ENCODE measurements at regions not wholly inside any gene's neighbourhood (a gene's known extent, or its start where the extent isn't known, plus 50 kb on each side); places are given as distances from the start of the nearest gene placed in this dataset.

- no peak overlapping the region for H3K4me3 ChIP-seq (ENCODE audit: low read depth, low read length)
- H3K27ac ChIP-seq (ENCODE audit: low read depth, low read length) = no peak overlapping the region
- no peaks in the 10 kb centered on the region for H3K27me3 ChIP-seq (ENCODE audit: control insufficient read depth, insufficient read depth, low read length)
- no peak for DNase-seq (ENCODE audit: low read depth, low spot score)
- POLR2A ChIA-PET = no interaction called here
- peaks cover 14% of the 10 kb centered on the region for H3K9me3 ChIP-seq (ENCODE audit: control insufficient read depth, insufficient read depth, low read length)
- TF ChIP-seq CTCF (IDR thresholded peaks at IDR 0.05; ENCODE audit: low read depth, low read length) = no peak
- CTCF ChIA-PET = no interaction called here
Observed at GRCh38 chr18:65363911-65364632, 386.7 kb upstream of the CDH7 start.

GRCh38 chr18:65363011-65363410 is 387.8 kb upstream of the CDH7 start:
- no peak overlapping the region for H3K4me3 ChIP-seq (ENCODE audit: low read depth, low read length)
- DNase-seq (ENCODE audit: low read depth, low spot score) = no peak
- CTCF ChIA-PET = no interaction called here
- H3K9me3 ChIP-seq (ENCODE audit: control insufficient read depth, insufficient read depth, low read length) = peaks cover 15% of the 10 kb centered on the region
- POLR2A ChIA-PET = no interaction called here
- H3K27ac ChIP-seq (ENCODE audit: low read depth, low read length) = no peak overlapping the region
- TF ChIP-seq CTCF (IDR thresholded peaks at IDR 0.05; ENCODE audit: low read depth, low read length) = no peak
- H3K27me3 ChIP-seq (ENCODE audit: control insufficient read depth, insufficient read depth, low read length) = no peaks in the 10 kb centered on the region

GRCh38 chr18:65359479-65359878 is 391.3 kb upstream of the CDH7 start:
- H3K27ac ChIP-seq (ENCODE audit: low read depth, low read length) = no peak overlapping the region
- DNase-seq (ENCODE audit: low read depth, low spot score) = no peak
- H3K9me3 ChIP-seq (ENCODE audit: control insufficient read depth, insufficient read depth, low read length) = peaks cover 15% of the 10 kb centered on the region
- no peak for TF ChIP-seq CTCF (IDR thresholded peaks at IDR 0.05; ENCODE audit: low read depth, low read length)
- H3K27me3 ChIP-seq (ENCODE audit: control insufficient read depth, insufficient read depth, low read length) = no peaks in the 10 kb centered on the region
- H3K4me3 ChIP-seq (ENCODE audit: low read depth, low read length) = no peak overlapping the region
- ChIA-PET POLR2A (no interaction called here), CTCF (no interaction called here)

GRCh38 chr18:65358306-65358705 is 392.5 kb upstream of the CDH7 start:
- Histone ChIP-seq H3K27me3 (ENCODE audit: control insufficient read depth, insufficient read depth, low read length) (no peaks in the 10 kb centered on the region), H3K27ac (ENCODE audit: low read depth, low read length) (no peak overlapping the region), H3K4me3 (ENCODE audit: low read depth, low read length) (no peak overlapping the region), H3K9me3 (ENCODE audit: control insufficient read depth, insufficient read depth, low read length) (peaks cover 15% of the 10 kb centered on the region)
- DNase-seq (ENCODE audit: low read depth, low spot score) = no peak
- CTCF ChIA-PET = no interaction called here
- no peak for TF ChIP-seq CTCF (IDR thresholded peaks at IDR 0.05; ENCODE audit: low read depth, low read length)
- POLR2A ChIA-PET = no interaction called here

GRCh38 chr18:65352186-65352585 is 398.6 kb upstream of the CDH7 start:
- no peak overlapping the region for H3K27ac ChIP-seq (ENCODE audit: low read depth, low read length)
- H3K9me3 ChIP-seq (ENCODE audit: control insufficient read depth, insufficient read depth, low read length) = peaks cover 3% of the 10 kb centered on the region; the same call in 1 of the 2 replicates
- DNase-seq (ENCODE audit: low read depth, low spot score) = no peak
- H3K4me3 ChIP-seq (ENCODE audit: low read depth, low read length) = no peak overlapping the region
- POLR2A ChIA-PET = no interaction called here
- no peaks in the 10 kb centered on the region for H3K27me3 ChIP-seq (ENCODE audit: control insufficient read depth, insufficient read depth, low read length)
- TF ChIP-seq CTCF (IDR thresholded peaks at IDR 0.05; ENCODE audit: low read depth, low read length) = no peak
- CTCF ChIA-PET = no interaction called here
